Psoas muscle (tissue), 7 donors: ENCODE measurements at regions not wholly inside any gene's neighbourhood (a gene's known extent, or its start where the extent isn't known, plus 50 kb on each side); places are given as distances from the start of the nearest gene placed in this dataset.

Experiments
- ATAC-seq, 4 donors: fragments of 200-7000 bp; cut with Tn5 transposase; one replicate each; pipeline ENCODE4 v1.9.1; 2020; ENCODE audit warnings: moderate library complexity in 3 of 4, mild to moderate bottlenecking in 2 of 4
- DNase-seq, 2 donors: peaks; one replicate each; pipeline ENCODE4 v3.0.0-alpha.2; 2020
- H3K27ac ChIP-seq: fragments of 200-600 bp; one replicate; pipeline ENCODE4 v1.8.0; 2022
- H3K27me3 ChIP-seq, 3 donors: fragments of 200-600 bp in 1 of 3; one replicate each; pipeline versions ENCODE4 v1.6.1 to v1.8.0; 2013 to 2022; ENCODE audit warnings: low read length in 2 of 3, mild to moderate bottlenecking in 2 of 3, moderate library complexity in 1 of 3; ENCODE audit not compliant: insufficient read depth in 3 of 3
- H3K36me3 ChIP-seq, 2 donors: fragments of 200-600 bp in 1 of 2; one replicate each; pipeline versions ENCODE4 v1.6.1 to v1.8.0; 2013 to 2022; ENCODE audit warnings: low read depth in 1 of 2, mild to moderate bottlenecking in 1 of 2, moderate library complexity in 1 of 2; ENCODE audit not compliant: insufficient read depth in 1 of 2
- H3K4me1 ChIP-seq: fragments of 200-600 bp; one replicate; pipeline ENCODE4 v1.8.0; 2022
- H3K4me3 ChIP-seq: fragments of 200-600 bp; one replicate; pipeline ENCODE4 v1.8.0; 2022; ENCODE audit warnings: mild to moderate bottlenecking
- H3K9me3 ChIP-seq: fragments of 200-600 bp; one replicate; pipeline ENCODE4 v1.8.0; 2022
- CTCF ChIP-seq: fragments of 200-600 bp; IDR thresholded peaks from one replicate; pipeline ENCODE4 v1.8.0; 2022; ENCODE audit warnings: antibody characterized with exemption
- WGBS, 3 donors: extraction: QIAGEN DNeasy Blood & Tissue Kit; methylation state at CpG; one replicate each; pipeline versions ENCODE4 v1.1.6 to v1.1.7; 2013; 5-methylcytosine and 5-hydroxymethylcytosine counted together
- intact Hi-C, 2 donors: fragments of 100-400 bp; cut with DNase I; formaldehyde crosslinking; loops; one replicate each; pipeline versions ENCODE4 v1.11.0 to v1.14.2; 2022
- donor health status: healthy with polysubstance abuse.
- donor health status: DM: no; HTN: no; CAD: no; lungs with moderate emphysema.
- donor health status: Bipolar disorder and iron deficiency.
- donor health status: healthy.
- donor health status: DM: yes; HTN: yes; CAD: no.
- donor health status: DM: no; HTN: no; CAD: no.
- donor health status: DM: yes; HTN: yes; CAD: no.

- WGBS, 3 donors = 87 to 91% (median 88%) methylated on average over 4 of the region's 4 CpGs
- H3K9me3 ChIP-seq = no peaks in the 10 kb centered on the region
- no peak overlapping the region for H3K4me3 ChIP-seq
- no peaks in the 10 kb centered on the region for H3K27me3 ChIP-seq
- no peaks in the 10 kb centered on the region for H3K4me1 ChIP-seq
- no peak for TF ChIP-seq CTCF
- ATAC-seq = no peak
- no peak overlapping the region for H3K27ac ChIP-seq
- intact Hi-C loops = no loop called here
- H3K36me3 ChIP-seq = no peaks in the 10 kb centered on the region
- no peak for DNase-seq
These were observed 1237.3 kb downstream of the XPNPEP1 start for GRCh38 chr10:108685863-108686531.

- intact Hi-C loops = no loop called here
- WGBS, 3 donors = 24 to 25% (median 25%) methylated on average over 2 of the region's 2 CpGs
- no peak for TF ChIP-seq CTCF
- Histone ChIP-seq H3K9me3 (no peaks in the 10 kb centered on the region), H3K27ac (no peak overlapping the region), H3K36me3 (no peaks in the 10 kb centered on the region), H3K27me3 (no peaks in the 10 kb centered on the region), H3K4me3 (no peak overlapping the region), H3K4me1 (no peaks in the 10 kb centered on the region)
- no peak for DNase-seq
- ATAC-seq = no peak
These were observed 1238.9 kb downstream of the XPNPEP1 start for GRCh38 chr10:108684431-108684830.

- intact Hi-C loops = no loop called here
- TF ChIP-seq CTCF = no peak
- H3K27me3 ChIP-seq = no peaks in the 10 kb centered on the region
- no peak overlapping the region for H3K4me3 ChIP-seq
- no peaks in the 10 kb centered on the region for H3K9me3 ChIP-seq
- ATAC-seq (no peak), DNase-seq (no peak)
- H3K36me3 ChIP-seq = no peaks in the 10 kb centered on the region
- H3K27ac ChIP-seq = no peak overlapping the region
- H3K4me1 ChIP-seq = no peaks in the 10 kb centered on the region
These were observed 1249.6 kb downstream of the XPNPEP1 start for GRCh38 chr10:108673741-108674140.

- 43 to 49% (median 46%) methylated on average over 1 of the region's 1 CpG for WGBS, 3 donors
- intact Hi-C loops = no loop called here
- no peaks in the 10 kb centered on the region for H3K4me1 ChIP-seq
- TF ChIP-seq CTCF = no peak
- no peaks in the 10 kb centered on the region for H3K9me3 ChIP-seq
- H3K36me3 ChIP-seq = no peaks in the 10 kb centered on the region
- ATAC-seq (no peak), DNase-seq (no peak)
- H3K27me3 ChIP-seq = no peaks in the 10 kb centered on the region
- no peak overlapping the region for H3K27ac ChIP-seq
- H3K4me3 ChIP-seq = no peak overlapping the region
These were observed 1259.7 kb downstream of the XPNPEP1 start for GRCh38 chr10:108663587-108663986.

- no peaks in the 10 kb centered on the region for H3K4me1 ChIP-seq
- no peaks in the 10 kb centered on the region for H3K27me3 ChIP-seq
- TF ChIP-seq CTCF = no peak
- ATAC-seq = no peak
- H3K9me3 ChIP-seq = no peaks in the 10 kb centered on the region
- no peak for DNase-seq
- intact Hi-C loops = no loop called here
- H3K27ac ChIP-seq = no peak overlapping the region
- WGBS, 3 donors = 61 to 65% (median 61%) methylated on average over 2 of the region's 2 CpGs
- H3K4me3 ChIP-seq = no peak overlapping the region
- H3K36me3 ChIP-seq = no peaks in the 10 kb centered on the region
These were observed 1260.3 kb downstream of the XPNPEP1 start for GRCh38 chr10:108662975-108663374.
